GM21390 (cell line): ENCODE measurements at regions not wholly inside any gene's neighbourhood (a gene's known extent, or its start where the extent isn't known, plus 50 kb on each side); places are given as distances from the start of the nearest gene placed in this dataset.

Experiments
- ATAC-seq: cut with Tn5 transposase; IDR thresholded peaks from one replicate; pipeline ENCODE4 v1.9.1; 2021; ENCODE audit not compliant: unreplicated experiment

- ATAC-seq = no peak
Measured at GRCh38 chr6:77979204-77979603, 326.4 kb downstream of the MEI4 start.

GRCh38 chr6:77986380-77987034, 333.7 kb downstream of the MEI4 start:
- peak; percentile 91 for ATAC-seq

- peak; percentile 42 for ATAC-seq
Measured at GRCh38 chr6:77987035-77987384, 334.2 kb downstream of the MEI4 start.

- ATAC-seq = no peak
Measured at GRCh38 chr6:78010130-78010529, 357.3 kb downstream of the MEI4 start.

GRCh38 chr6:78020586-78020985, 367.7 kb downstream of the MEI4 start:
- no peak for ATAC-seq

GRCh38 chr6:78025502-78025901, 372.7 kb downstream of the MEI4 start:
- ATAC-seq = no peak

GRCh38 chr6:78031228-78031627, 378.4 kb downstream of the MEI4 start:
- no peak for ATAC-seq

- no peak for ATAC-seq
Measured at GRCh38 chr6:78059171-78059570, 406.3 kb downstream of the MEI4 start.

- ATAC-seq = no peak
Measured at GRCh38 chr6:78062993-78063392, 410.2 kb downstream of the MEI4 start.

GRCh38 chr6:78076371-78076770, 423.5 kb downstream of the MEI4 start:
- ATAC-seq = no peak

- no peak for ATAC-seq
Measured at GRCh38 chr6:78089531-78089930, 436.7 kb downstream of the MEI4 start.

GRCh38 chr6:78093906-78094305, 441.1 kb downstream of the MEI4 start:
- no peak for ATAC-seq

- ATAC-seq = no peak
Measured at GRCh38 chr6:78101387-78101786, 448.5 kb downstream of the MEI4 start.

GRCh38 chr6:78110641-78111040, 457.8 kb downstream of the MEI4 start:
- no peak for ATAC-seq

- no peak for ATAC-seq
Measured at GRCh38 chr6:78117966-78118365, 465.1 kb downstream of the MEI4 start.

GRCh38 chr6:78131521-78131920, 478.7 kb downstream of the MEI4 start:
- ATAC-seq = no peak

- no peak for ATAC-seq
Measured at GRCh38 chr6:78132671-78133410, 480.0 kb downstream of the MEI4 start.

- ATAC-seq = no peak
Measured at GRCh38 chr6:78150425-78150824, 497.6 kb downstream of the MEI4 start.

GRCh38 chr6:78153976-78154375, 501.1 kb downstream of the MEI4 start:
- no peak for ATAC-seq

GRCh38 chr6:78157606-78158005, 504.8 kb downstream of the MEI4 start:
- no peak for ATAC-seq

- no peak for ATAC-seq
Measured at GRCh38 chr6:78188891-78189290, 536.1 kb downstream of the MEI4 start.

GRCh38 chr6:78192057-78192456, 539.2 kb downstream of the MEI4 start:
- no peak for ATAC-seq

- no peak for ATAC-seq
Measured at GRCh38 chr6:78199044-78199443, 546.2 kb downstream of the MEI4 start.
